ENCODE measurements at regions not wholly inside any gene's neighbourhood (a gene's known extent, or its start where the extent isn't known, plus 50 kb on each side); places are given as distances from the start of the nearest gene placed in this dataset.

DNA sequence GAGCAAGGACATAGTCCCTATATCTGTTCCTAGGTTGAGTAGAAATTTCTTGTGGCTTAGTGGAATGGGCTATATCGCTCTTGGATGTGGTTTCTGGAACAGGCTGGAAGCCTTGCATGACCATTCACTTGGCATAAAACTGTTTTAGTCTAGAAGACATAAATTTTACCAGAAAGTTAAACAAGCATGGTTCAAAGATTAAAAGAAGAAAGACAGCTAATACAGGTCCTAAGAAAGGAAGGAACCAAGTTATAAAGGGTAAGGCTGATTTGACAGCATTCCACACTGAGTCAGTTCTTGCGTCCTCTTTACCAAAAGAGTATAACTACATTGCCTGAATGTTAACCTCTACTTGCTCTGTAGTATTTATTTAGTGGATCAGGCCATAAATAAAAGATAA is 724.2 kb downstream of the SORCS1 start:
- no peak for TF ChIP-seq CTCF (optimal IDR thresholded peaks at IDR 0.05 in 1 of 3, IDR thresholded peaks at IDR 0.05 in 1 of 3, conservative IDR thresholded peaks at IDR 0.05 in 1 of 3; ENCODE audit: extremely low read depth in 1 of 3, insufficient read depth in 2 of 3, low read length in 3 of 3)
- no peak for TF ChIP-seq EZH2 (IDR thresholded peaks at IDR 0.05; ENCODE audit: low read length)

All from keratinocyte (primary cell).